ENCODE measurements at regions not wholly inside any gene's neighbourhood (a gene's known extent, or its start where the extent isn't known, plus 50 kb on each side); places are given as distances from the start of the nearest gene placed in this dataset.

DNA sequence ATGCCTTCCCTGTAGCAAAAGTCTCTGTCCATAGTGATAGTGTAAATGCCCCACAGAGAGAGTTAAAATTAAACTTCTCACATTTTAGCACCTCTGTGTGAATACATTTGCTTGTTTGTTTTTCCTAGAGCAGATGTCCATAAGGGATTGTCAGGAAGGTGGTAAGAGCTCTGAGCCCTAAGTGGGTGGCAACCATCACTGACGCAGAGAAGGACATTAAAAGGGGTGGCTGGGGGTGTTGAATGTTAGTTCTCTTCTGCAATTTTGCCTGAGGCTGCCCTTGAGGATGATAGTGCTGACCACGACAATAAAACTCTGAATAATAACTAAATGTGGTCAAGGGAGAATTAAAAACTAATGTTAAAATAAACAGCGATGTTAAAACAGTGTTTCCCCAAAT lies 174.3 kb upstream of the ID4 start:
- Histone ChIP-seq H3K56ac (ENCODE audit: extremely low read depth, insufficient read depth, low read length) (no peak overlapping the region), H4K91ac (ENCODE audit: insufficient read depth, low read depth, low read length) (no peak overlapping the region), H3K9me1 (ENCODE audit: insufficient read depth, low read length) (no peaks in the 10 kb centered on the region), H3K4me1 (ENCODE audit: control insufficient read depth, insufficient read depth, low read length) (no peaks in the 10 kb centered on the region), H3K9me3 (ENCODE audit: control insufficient read depth, insufficient read depth, low read length) (no peaks in the 10 kb centered on the region), H3K27ac (ENCODE audit: insufficient read depth, low read length) (no peak overlapping the region), H3K4me2 (ENCODE audit: low read depth, low read length) (no peak overlapping the region), H3K14ac (replicated peaks; ENCODE audit: low read depth, low read length) (no peak overlapping the region), H3K36me3 (ENCODE audit: control insufficient read depth, insufficient read depth, low read length) (no peaks in the 10 kb centered on the region), H4K8ac (ENCODE audit: low read depth in 2 of 2, low read length in 2 of 2) (no peak overlapping the region), H4K5ac (ENCODE audit: low read depth, low read length) (no peak overlapping the region), H2AFZ (replicated peaks; ENCODE audit: low read length, poor library complexity) (no peak overlapping the region), H3K79me1 (ENCODE audit: low read depth in 1 of 2, low read length in 2 of 2) (no peaks in the 10 kb centered on the region), H2BK120ac (ENCODE audit: low read depth, low read length) (no peak overlapping the region), H3K18ac (ENCODE audit: low read depth, low read length) (no peak overlapping the region), H3K4ac (ENCODE audit: low read depth, low read length) (no peak overlapping the region), H3K9ac (ENCODE audit: low read depth, low read length) (no peak overlapping the region), H2AK9ac (replicated peaks; ENCODE audit: low read depth, low read length, poor library complexity) (no peak overlapping the region), H3K27me3 (ENCODE audit: control insufficient read depth, insufficient read depth, low read length) (no peaks in the 10 kb centered on the region; the same call in 1 of the 2 replicates), H3K23ac (ENCODE audit: low read depth, low read length) (no peak overlapping the region), H4K20me1 (ENCODE audit: insufficient read depth, low read length) (no peaks in the 10 kb centered on the region), H2BK20ac (ENCODE audit: low read depth, low read length) (no peak overlapping the region), H2BK15ac (ENCODE audit: low read depth, low read length) (no peak overlapping the region), H3K4me3 (ENCODE audit: insufficient read depth, low read depth, low read length) (no peak overlapping the region), H2BK5ac (ENCODE audit: low read depth, low read length, poor library complexity, severe bottlenecking) (no peak overlapping the region), H2AK5ac (ENCODE audit: low read depth, low read length) (no peak overlapping the region)
- in situ Hi-C loops (cut with MboI; ENCODE audit: low sequenced_read_pairs) (no loop called here), dilution Hi-C loops (cut with HindIII; ENCODE audit: low sequenced_read_pairs, unreplicated experiment) (no loop called here), intact Hi-C loops (cut with micrococcal nuclease) (no loop called here)
- no peak for TF ChIP-seq CEBPB (IDR thresholded peaks at IDR 0.05; ENCODE audit: low read depth, low read length)
- TF ChIP-seq POLR2A (IDR thresholded peaks at IDR 0.05; ENCODE audit: low read depth, low read length): no peak
- no peak for TF ChIP-seq NFE2L2 (IDR thresholded peaks at IDR 0.05; ENCODE audit: low read depth, low read length)
- TF ChIP-seq, protein P1, sequence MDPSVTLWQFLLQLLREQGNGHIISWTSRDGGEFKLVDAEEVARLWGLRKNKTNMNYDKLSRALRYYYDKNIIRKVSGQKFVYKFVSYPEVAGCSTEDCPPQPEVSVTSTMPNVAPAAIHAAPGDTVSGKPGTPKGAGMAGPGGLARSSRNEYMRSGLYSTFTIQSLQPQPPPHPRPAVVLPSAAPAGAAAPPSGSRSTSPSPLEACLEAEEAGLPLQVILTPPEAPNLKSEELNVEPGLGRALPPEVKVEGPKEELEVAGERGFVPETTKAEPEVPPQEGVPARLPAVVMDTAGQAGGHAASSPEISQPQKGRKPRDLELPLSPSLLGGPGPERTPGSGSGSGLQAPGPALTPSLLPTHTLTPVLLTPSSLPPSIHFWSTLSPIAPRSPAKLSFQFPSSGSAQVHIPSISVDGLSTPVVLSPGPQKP (IDR thresholded peaks at IDR 0.05; ENCODE audit: borderline replicate concordance, low read depth, low read length): no peak
- TF ChIP-seq FOS (IDR thresholded peaks at IDR 0.05; ENCODE audit: low read depth, low read length): no peak
- no peak for TF ChIP-seq BHLHE40 (IDR thresholded peaks at IDR 0.05; ENCODE audit: low read depth, low read length)
- no peak for TF ChIP-seq MAZ (IDR thresholded peaks at IDR 0.05; ENCODE audit: borderline replicate concordance, low read depth, low read length)
- TF ChIP-seq MAFK (IDR thresholded peaks at IDR 0.05; ENCODE audit: low read depth, low read length): no peak
- TF ChIP-seq MXI1 (IDR thresholded peaks at IDR 0.05; ENCODE audit: borderline replicate concordance, low read depth, low read length): no peak
- no peak for TF ChIP-seq RCOR1 (IDR thresholded peaks at IDR 0.05; ENCODE audit: insufficient replicate concordance, low read length)
- TF ChIP-seq RFX5 (IDR thresholded peaks at IDR 0.05; ENCODE audit: low read depth, low read length): no peak
- TF ChIP-seq, protein P2, sequence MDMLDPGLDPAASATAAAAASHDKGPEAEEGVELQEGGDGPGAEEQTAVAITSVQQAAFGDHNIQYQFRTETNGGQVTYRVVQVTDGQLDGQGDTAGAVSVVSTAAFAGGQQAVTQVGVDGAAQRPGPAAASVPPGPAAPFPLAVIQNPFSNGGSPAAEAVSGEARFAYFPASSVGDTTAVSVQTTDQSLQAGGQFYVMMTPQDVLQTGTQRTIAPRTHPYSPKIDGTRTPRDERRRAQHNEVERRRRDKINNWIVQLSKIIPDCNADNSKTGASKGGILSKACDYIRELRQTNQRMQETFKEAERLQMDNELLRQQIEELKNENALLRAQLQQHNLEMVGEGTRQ (IDR thresholded peaks at IDR 0.05; ENCODE audit: low read depth, low read length): no peak
- TF ChIP-seq, protein P3, sequence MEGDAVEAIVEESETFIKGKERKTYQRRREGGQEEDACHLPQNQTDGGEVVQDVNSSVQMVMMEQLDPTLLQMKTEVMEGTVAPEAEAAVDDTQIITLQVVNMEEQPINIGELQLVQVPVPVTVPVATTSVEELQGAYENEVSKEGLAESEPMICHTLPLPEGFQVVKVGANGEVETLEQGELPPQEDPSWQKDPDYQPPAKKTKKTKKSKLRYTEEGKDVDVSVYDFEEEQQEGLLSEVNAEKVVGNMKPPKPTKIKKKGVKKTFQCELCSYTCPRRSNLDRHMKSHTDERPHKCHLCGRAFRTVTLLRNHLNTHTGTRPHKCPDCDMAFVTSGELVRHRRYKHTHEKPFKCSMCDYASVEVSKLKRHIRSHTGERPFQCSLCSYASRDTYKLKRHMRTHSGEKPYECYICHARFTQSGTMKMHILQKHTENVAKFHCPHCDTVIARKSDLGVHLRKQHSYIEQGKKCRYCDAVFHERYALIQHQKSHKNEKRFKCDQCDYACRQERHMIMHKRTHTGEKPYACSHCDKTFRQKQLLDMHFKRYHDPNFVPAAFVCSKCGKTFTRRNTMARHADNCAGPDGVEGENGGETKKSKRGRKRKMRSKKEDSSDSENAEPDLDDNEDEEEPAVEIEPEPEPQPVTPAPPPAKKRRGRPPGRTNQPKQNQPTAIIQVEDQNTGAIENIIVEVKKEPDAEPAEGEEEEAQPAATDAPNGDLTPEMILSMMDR (conservative IDR thresholded peaks at IDR 0.05; ENCODE audit: low read depth, low read length): no peak
- no peak for TF ChIP-seq RAD21 (IDR thresholded peaks at IDR 0.05; ENCODE audit: low read length)
- TF ChIP-seq SMC3 (IDR thresholded peaks at IDR 0.05; ENCODE audit: low read depth, low read length): no peak
- no peak for TF ChIP-seq CHD1 (IDR thresholded peaks at IDR 0.05; ENCODE audit: low read depth, low read length)
- no CpG with 5 or more reads among the region's 3 CpGs for WGBS, 2 experiments (ENCODE audit: extremely low coverage in 2 of 2, insufficient read length in 1 of 2)
- ChIA-PET CTCF (no interaction called here), POLR2A (ENCODE audit: unreplicated experiment) (no interaction called here)
- no TSS peak for BruUV-seq (replicated peaks)
- no peak for DNase-seq
- ATAC-seq (ENCODE audit: low read depth): no peak

Data from IMR-90 (cell line).